ENCODE measurements at regions not wholly inside any gene's neighbourhood (a gene's known extent, or its start where the extent isn't known, plus 50 kb on each side); places are given as distances from the start of the nearest gene placed in this dataset.
"Not testable (repeated sequence)": the region's sequence is repeated elsewhere in the genome, so short reads cannot be mapped to it uniquely, and the experiment has no call there.

DNA sequence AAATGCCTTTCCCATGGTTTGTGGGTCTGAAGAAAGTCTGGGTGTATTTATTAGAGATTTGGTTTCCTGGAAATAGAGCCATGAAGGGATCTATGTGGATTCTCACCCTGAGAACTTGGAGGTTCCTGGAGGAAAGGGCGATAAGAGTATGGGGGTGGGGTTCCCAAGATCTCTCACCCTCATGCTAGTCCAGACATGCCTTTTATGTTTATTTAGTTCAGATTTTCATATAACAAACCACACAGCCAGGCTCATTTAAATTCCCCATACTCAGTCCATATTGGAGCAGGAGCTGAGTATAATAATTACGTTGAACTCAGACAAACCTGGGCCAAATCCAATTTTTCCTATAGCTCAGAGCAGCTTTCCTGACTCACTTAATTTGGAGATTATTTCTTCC lies 566.6 kb downstream of the GOLGA6L6 start:
- FAIRE-seq (no peak), DNase-seq (ENCODE audit: insufficient read length, low spot score) (no peak)

- no peak for DNase-seq (ENCODE audit: insufficient read length, low spot score)
Measured at GRCh38 chr15:19973718-19974117, 567.9 kb downstream of the GOLGA6L6 start.

DNA sequence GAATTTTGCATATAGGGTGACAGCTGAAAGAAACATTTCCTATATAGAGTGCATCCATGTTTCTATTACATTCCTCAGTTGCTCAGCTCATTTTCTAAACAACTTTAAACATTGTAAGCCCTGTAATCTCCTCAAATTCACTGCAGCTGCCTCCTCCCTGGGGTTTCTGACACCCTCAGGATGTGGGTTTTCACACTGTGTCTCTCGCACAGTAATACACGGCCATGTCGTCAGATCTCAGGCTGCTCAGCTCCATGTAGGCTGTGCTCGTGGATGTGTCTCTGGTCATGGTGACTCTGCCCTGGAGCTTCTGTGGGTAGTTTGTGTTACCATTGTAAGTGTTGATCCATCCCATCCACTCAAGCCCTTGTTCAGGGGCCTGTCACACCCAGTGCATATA lies 569.0 kb downstream of the GOLGA6L6 start:
- DNase-seq (ENCODE audit: insufficient read length, low spot score); FAIRE-seq: not testable (repeated sequence)

More at GRCh38 chr15:19973718-19974117, 567.9 kb downstream of the GOLGA6L6 start:
- FAIRE-seq = no peak

DNA sequence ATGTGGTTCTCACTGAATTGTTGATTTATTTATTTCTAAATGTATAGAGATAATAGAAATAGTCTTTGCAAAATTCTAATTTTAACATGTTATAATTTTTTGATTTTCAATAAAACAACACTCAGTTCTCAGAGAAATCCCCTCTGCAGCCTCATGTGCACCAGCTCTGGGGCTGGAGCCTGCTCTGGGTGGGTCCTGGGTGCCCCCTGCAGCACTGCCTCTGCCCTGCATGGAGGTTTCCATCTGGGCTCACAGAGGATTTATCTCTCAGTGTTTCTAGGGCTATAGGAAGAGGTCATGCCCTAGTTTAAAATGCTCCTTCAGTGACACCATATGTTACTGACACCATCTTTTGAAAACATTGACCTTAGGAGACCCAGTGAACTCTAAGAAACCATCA lies 576.0 kb downstream of the GOLGA6L6 start:
- not testable (repeated sequence) for FAIRE-seq; DNase-seq (ENCODE audit: insufficient read length, low spot score)

DNA sequence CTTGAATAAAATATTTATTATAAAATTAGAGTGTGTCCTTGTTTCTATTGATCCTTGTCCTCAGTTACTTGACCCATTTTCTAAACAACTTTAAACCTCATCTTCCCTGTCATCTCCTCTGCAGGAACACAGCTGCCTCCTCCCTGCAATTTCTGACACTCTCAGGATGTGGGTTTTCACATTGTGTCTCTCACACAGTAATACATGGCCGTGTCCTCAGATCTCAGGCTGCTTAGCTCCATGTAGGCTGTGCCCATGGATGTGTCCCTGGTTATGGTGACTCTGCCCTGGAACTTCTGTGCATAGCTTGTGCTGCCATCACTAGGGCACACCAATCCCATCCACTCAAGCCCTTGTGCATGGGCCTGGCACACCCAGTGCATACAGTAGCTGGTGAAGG lies 577.1 kb downstream of the GOLGA6L6 start:
- FAIRE-seq; DNase-seq (ENCODE audit: insufficient read length, low spot score): not testable (repeated sequence)

DNA sequence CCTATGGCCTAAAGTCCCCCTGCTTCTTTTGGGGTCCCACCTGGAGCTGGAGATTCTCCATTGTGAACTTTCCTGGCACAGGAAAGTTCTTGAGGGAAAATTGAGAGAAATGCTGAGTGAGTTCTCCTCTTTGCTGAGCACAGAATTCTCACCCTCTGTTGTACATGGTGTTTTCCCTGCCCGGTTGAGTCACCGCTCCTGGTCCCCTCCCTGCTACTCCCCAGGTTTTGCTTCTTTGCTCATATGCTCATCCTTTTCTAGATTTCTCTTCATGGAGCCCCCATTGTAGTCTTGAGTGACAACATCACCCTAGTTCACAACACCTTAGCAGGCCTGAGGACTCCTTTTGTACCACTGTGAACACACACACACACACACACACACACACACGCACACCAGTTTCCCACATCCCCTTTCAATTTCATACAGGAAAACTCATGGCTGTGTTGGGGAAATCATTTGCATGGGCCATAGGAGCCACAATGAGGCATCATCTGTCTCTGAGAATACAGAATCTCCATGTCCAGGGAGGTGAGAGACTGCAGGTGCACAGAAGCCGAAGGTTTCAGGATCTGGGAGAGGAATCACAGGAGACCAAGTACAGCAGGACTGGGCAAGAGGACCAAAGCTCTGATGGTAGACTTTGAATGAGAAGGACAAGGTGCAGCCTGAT lies 585.3 kb downstream of the GOLGA6L6 start:
- FAIRE-seq = no peak
- no peak for DNase-seq (ENCODE audit: insufficient read length, low spot score)

GRCh38 chr15:19944261-19944888 lies 597.2 kb downstream of the GOLGA6L6 start:
- DNase-seq (ENCODE audit: insufficient read length, low spot score) (no peak), FAIRE-seq (no peak)

GRCh38 chr15:19943515-19943914 lies 598.1 kb downstream of the GOLGA6L6 start:
- FAIRE-seq (no peak), DNase-seq (ENCODE audit: insufficient read length, low spot score) (no peak)

DNA sequence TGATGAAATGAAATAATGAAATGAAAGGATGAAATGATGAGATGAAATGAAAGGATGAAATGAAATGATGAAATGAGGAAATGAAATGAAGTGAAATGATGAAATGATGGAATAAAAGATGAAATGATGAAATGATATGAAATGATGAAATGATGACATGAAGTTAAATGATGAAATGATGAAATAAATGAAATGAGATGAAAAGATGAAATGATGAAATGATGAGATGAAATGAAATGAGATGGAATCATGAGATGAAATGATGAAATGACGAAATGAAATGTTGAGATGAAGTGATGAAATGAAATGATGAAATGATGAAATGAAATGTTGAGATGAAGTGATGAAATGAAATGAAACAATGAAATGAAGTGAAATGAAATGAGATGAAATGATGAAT lies 638.3 kb downstream of the GOLGA6L6 start:
- not testable (repeated sequence) for FAIRE-seq; DNase-seq (ENCODE audit: insufficient read length, low spot score)

GRCh38 chr15:19902388-19902787 lies 639.2 kb downstream of the GOLGA6L6 start:
- DNase-seq (ENCODE audit: insufficient read length, low spot score); FAIRE-seq: not testable (repeated sequence)

DNA sequence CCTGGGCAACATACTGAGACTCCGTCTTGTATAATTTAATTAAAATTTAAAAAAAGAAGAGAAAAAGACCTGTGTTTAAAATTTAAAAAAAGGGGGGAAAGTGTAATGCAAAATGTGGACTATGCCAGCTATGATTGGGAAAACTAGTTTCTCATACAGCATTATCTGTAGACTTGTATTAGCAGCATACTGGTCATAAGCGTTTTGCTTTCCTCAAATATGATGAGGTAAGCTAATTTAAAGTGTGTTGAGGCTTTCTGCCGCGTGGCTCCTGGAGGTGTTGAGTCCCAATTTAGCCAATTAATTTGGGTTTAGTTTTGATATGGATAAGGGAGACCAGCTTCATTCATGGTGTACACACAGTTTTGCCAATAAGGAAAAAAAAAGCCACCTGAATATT lies 640.2 kb downstream of the GOLGA6L6 start:
- not testable (repeated sequence) for FAIRE-seq; DNase-seq (ENCODE audit: insufficient read length, low spot score)

DNA sequence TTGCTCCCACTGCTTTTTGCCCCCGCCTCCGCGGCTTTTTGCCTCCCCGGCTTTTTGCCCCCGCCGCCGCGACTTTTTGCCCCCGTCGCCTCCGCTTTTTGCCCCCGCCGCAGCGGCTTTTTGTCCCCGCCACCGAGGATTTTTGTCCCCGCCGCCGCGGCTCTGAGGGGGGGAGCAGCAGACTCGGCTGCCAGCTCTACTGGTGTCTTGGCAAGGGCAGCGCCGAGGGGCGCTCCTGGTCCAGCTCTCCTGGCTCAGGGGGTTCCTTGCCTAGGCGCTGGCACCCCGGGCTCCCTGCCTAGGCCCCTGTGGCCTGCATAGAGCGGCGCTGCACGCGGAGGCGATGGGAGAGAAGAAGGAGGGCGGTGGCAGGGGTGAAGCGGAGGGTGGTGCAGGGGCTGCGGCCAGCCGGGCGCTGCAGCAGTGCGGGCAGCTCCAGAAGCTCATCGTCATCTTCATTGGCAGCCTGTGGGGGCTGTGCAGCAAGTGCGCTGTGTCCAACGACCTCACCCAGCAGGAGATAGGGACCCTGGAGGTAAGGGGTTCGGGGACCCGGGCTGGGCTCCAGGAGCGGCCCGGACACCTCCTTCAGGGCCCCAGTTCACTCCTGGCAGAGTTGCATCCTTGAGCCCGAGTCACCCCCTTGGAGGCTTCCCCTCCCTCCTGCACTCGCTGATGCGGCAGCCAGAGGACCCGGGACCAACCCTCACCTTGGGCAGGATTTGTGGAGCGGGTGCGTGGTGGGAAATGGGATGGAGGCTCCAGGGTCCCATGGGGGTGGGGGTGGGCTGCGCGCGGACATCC lies 642.4 kb downstream of the GOLGA6L6 start:
- DNase-seq (ENCODE audit: insufficient read length, low spot score) = no peak
- FAIRE-seq = no peak

- DNase-seq (ENCODE audit: insufficient read length, low spot score); FAIRE-seq: not testable (repeated sequence)
Measured at GRCh38 chr15:19888811-19889210, 652.8 kb downstream of the GOLGA6L6 start.

GRCh38 chr15:19844061-19844460 lies 697.5 kb downstream of the GOLGA6L6 start:
- DNase-seq (ENCODE audit: insufficient read length, low spot score); FAIRE-seq: not testable (repeated sequence)
